ENCODE measurements at regions not wholly inside any gene's neighbourhood (a gene's known extent, or its start where the extent isn't known, plus 50 kb on each side); places are given as distances from the start of the nearest gene placed in this dataset.

GRCh38 chr14:39763402-39763890 is 331.2 kb upstream of the FBXO33 start:
- ChIA-PET CTCF (no interaction called here), RAD21 (ENCODE audit: low non-redundant PET in 1 of 2, low total read pairs in 2 of 2, uncharacterized antibody in 2 of 2, unreplicated experiment in 2 of 2) (no interaction called here), POLR2A (no interaction called here)
- Histone ChIP-seq H3K27me3 (ENCODE audit: insufficient read depth, low read length) (no peaks in the 10 kb centered on the region), H3K9ac (ENCODE audit: low read length) (no peak overlapping the region), H3K79me2 (ENCODE audit: insufficient read depth, low read length) (no peaks in the 10 kb centered on the region), H2AFZ (ENCODE audit: low read depth, low read length, poor library complexity, severe bottlenecking) (no peak overlapping the region), H3K36me3 (ENCODE audit: control insufficient read depth in 1 of 2, insufficient read depth in 2 of 2, low read length in 2 of 2) (no peaks in the 10 kb centered on the region), H3K27ac (ENCODE audit: low read depth, low read length) (no peak overlapping the region), H3K4me2 (ENCODE audit: low read length) (no peak overlapping the region), H3K9me3 (ENCODE audit: control insufficient read depth in 1 of 2, insufficient read depth in 1 of 2, low read depth in 1 of 2, low read length in 2 of 2) (no peaks in the 10 kb centered on the region), H3K4me3 (replicated peaks in 1 of 2; ENCODE audit: low read depth in 1 of 2, low read length in 2 of 2) (no peak overlapping the region), H3K4me1 (ENCODE audit: control insufficient read depth in 1 of 2, insufficient read depth in 2 of 2, low read length in 2 of 2) (no peaks in the 10 kb centered on the region), H3K9me2 (ENCODE audit: insufficient read depth) (no peaks in the 10 kb centered on the region), H4K20me1 (ENCODE audit: insufficient read depth) (no peaks in the 10 kb centered on the region)
- DNase-seq (ENCODE audit: low read depth, low spot score) (no peak), ATAC-seq (no peak)
- no TSS peak for BruUV-seq (replicated peaks)
- TF ChIP-seq YY1 (IDR thresholded peaks at IDR 0.05; ENCODE audit: extremely low read depth, insufficient replicate concordance, low read depth, low read length) (no peak), CEBPB (IDR thresholded peaks at IDR 0.05; ENCODE audit: low read depth) (no peak), SP1 (IDR thresholded peaks at IDR 0.05; ENCODE audit: low read depth) (no peak), ATF3 (IDR thresholded peaks at IDR 0.05) (no peak), MAX (IDR thresholded peaks at IDR 0.05) (no peak), ZFX (IDR thresholded peaks at IDR 0.05) (no peak)
- intact Hi-C loops (cut with micrococcal nuclease): no loop called here

GRCh38 chr14:39762576-39763401 is 330.6 kb upstream of the FBXO33 start:
- POLR2A ChIA-PET: no interaction called here
- no TSS peak for BruUV-seq (replicated peaks)
- Histone ChIP-seq H3K79me2 (ENCODE audit: insufficient read depth, low read length) (no peaks in the 10 kb centered on the region), H2AFZ (ENCODE audit: low read depth, low read length, poor library complexity, severe bottlenecking) (no peak overlapping the region), H4K20me1 (ENCODE audit: insufficient read depth) (no peaks in the 10 kb centered on the region), H3K27ac (ENCODE audit: low read depth, low read length) (no peak overlapping the region), H3K4me2 (ENCODE audit: low read length) (no peak overlapping the region), H3K4me3 (replicated peaks in 1 of 2; ENCODE audit: low read depth in 1 of 2, low read length in 2 of 2) (no peak overlapping the region), H3K9ac (ENCODE audit: low read length) (no peak overlapping the region), H3K36me3 (ENCODE audit: control insufficient read depth in 1 of 2, insufficient read depth in 2 of 2, low read length in 2 of 2) (no peaks in the 10 kb centered on the region), H3K9me3 (ENCODE audit: control insufficient read depth in 1 of 2, insufficient read depth in 1 of 2, low read depth in 1 of 2, low read length in 2 of 2) (no peaks in the 10 kb centered on the region), H3K9me2 (ENCODE audit: insufficient read depth) (no peaks in the 10 kb centered on the region), H3K4me1 (ENCODE audit: control insufficient read depth in 1 of 2, insufficient read depth in 2 of 2, low read length in 2 of 2) (no peaks in the 10 kb centered on the region), H3K27me3 (ENCODE audit: insufficient read depth, low read length) (no peaks in the 10 kb centered on the region)
- RAD21 ChIA-PET (ENCODE audit: low non-redundant PET in 1 of 2, low total read pairs in 2 of 2, uncharacterized antibody in 2 of 2, unreplicated experiment in 2 of 2): no interaction called here
- intact Hi-C loops (cut with micrococcal nuclease): no loop called here
- CTCF ChIA-PET: no interaction called here
- DNase-seq (ENCODE audit: low read depth, low spot score): no peak
- ATAC-seq: no peak
- no peak for TF ChIP-seq MAX (IDR thresholded peaks at IDR 0.05)
- no peak for TF ChIP-seq TCF7L2 (IDR thresholded peaks at IDR 0.05; ENCODE audit: borderline replicate concordance, extremely low read depth, insufficient read depth, insufficient read length)
- no peak for TF ChIP-seq ZBTB33 (IDR thresholded peaks at IDR 0.05; ENCODE audit: extremely low read depth, insufficient replicate concordance, low read length)
- TF ChIP-seq CBX3 (IDR thresholded peaks at IDR 0.05; ENCODE audit: low read depth): no peak
- no peak for TF ChIP-seq POLR2A (IDR thresholded peaks at IDR 0.05; ENCODE audit: borderline replicate concordance, extremely low read depth, insufficient read depth, insufficient read length)
- no peak for TF ChIP-seq SIN3A (IDR thresholded peaks at IDR 0.05; ENCODE audit: low read depth)
- no peak for TF ChIP-seq EZH2 (IDR thresholded peaks at IDR 0.05)
- no peak for TF ChIP-seq ELF1 (IDR thresholded peaks at IDR 0.05; ENCODE audit: borderline replicate concordance, low read depth)
- TF ChIP-seq SRF (IDR thresholded peaks at IDR 0.05; ENCODE audit: low read depth): no peak
- no peak for TF ChIP-seq YY1 (IDR thresholded peaks at IDR 0.05; ENCODE audit: extremely low read depth, insufficient replicate concordance, low read depth, low read length)
- no peak for TF ChIP-seq ZNF274 (IDR thresholded peaks at IDR 0.05; ENCODE audit: low read depth, low read length)
